Spleen (tissue), 11 donors: ENCODE measurements at regions not wholly inside any gene's neighbourhood (a gene's known extent, or its start where the extent isn't known, plus 50 kb on each side); places are given as distances from the start of the nearest gene placed in this dataset.

Source experiments
- DNase-seq: peaks from one replicate; pipeline ENCODE4 v3.0.0-alpha.2; 2020
- H3K27ac ChIP-seq, 8 donors: fragments of 200-600 bp; sonication (generic) in 7 of 8; 1 replicate in 4 of 8; 2 replicates in 4 of 8; pipeline versions ENCODE4 v1.5.0 to v1.8.0; 2016 to 2021; ENCODE audit warnings: inconsistent platforms in 4 of 8, mild to moderate bottlenecking in 4 of 8, moderate library complexity in 1 of 8
- H3K27me3 ChIP-seq, 7 donors: fragments of 200-600 bp; sonication (generic) in 6 of 7; replicated peaks in 1 of 7; 1 replicate in 4 of 7; 2 replicates in 3 of 7; pipeline versions ENCODE4 v1.5.0 to v1.8.0; 2016 to 2021; ENCODE audit warnings: inconsistent platforms in 3 of 7, mild to moderate bottlenecking in 1 of 7
- H3K36me3 ChIP-seq, 6 donors: fragments of 200-600 bp; sonication (generic) in 5 of 6; 1 replicate in 4 of 6; 2 replicates in 2 of 6; pipeline versions ENCODE4 v1.5.0 to v1.8.0; 2016 to 2021; ENCODE audit warnings: inconsistent platforms in 2 of 6
- H3K4me1 ChIP-seq, 6 donors: fragments of 200-600 bp; sonication (generic) in 5 of 6; 1 replicate in 3 of 6; 2 replicates in 3 of 6; pipeline versions ENCODE4 v1.5.0 to v1.8.0; 2016 to 2021; ENCODE audit warnings: inconsistent platforms in 3 of 6
- H3K4me3 ChIP-seq, 8 donors: fragments of 200-600 bp; sonication (generic) in 7 of 8; 1 replicate in 4 of 8; 2 replicates in 4 of 8; pipeline versions ENCODE4 v1.5.0 to v1.8.0; 2016 to 2021; ENCODE audit warnings: inconsistent platforms in 4 of 8, mild to moderate bottlenecking in 4 of 8, moderate library complexity in 2 of 8
- H3K9me3 ChIP-seq, 8 donors: fragments of 200-600 bp; sonication (generic) in 7 of 8; 1 replicate in 4 of 8; 2 replicates in 4 of 8; pipeline versions ENCODE4 v1.5.0 to v1.8.0; 2016 to 2021; ENCODE audit warnings: inconsistent platforms in 4 of 8
- POLR2A ChIP-seq, 3 donors: fragments of 450-650 bp; IDR thresholded peaks; one replicate each; pipeline ENCODE4 v1.5.1; 2017; ENCODE audit warnings: antibody characterized with exemption in 3 of 3, mild to moderate bottlenecking in 1 of 3
- POLR2AphosphoS5 ChIP-seq, 3 donors: sonication (generic); formaldehyde crosslinking; IDR thresholded peaks; one replicate each; pipeline ENCODE4 v1.5.1; 2017; ENCODE audit warnings: antibody characterized with exemption in 3 of 3
- WGBS, 5 donors: extraction: QIAGEN DNeasy Blood & Tissue Kit in 3 of 5; methylation state at CpG; one replicate each; pipeline versions ENCODE4 v1.1.5 to v1.1.7; 2013 to 2018; 5-methylcytosine and 5-hydroxymethylcytosine counted together
- intact Hi-C: fragments of 100-400 bp; cut with DNase I; formaldehyde crosslinking; loops from one replicate; pipeline ENCODE4 v1.15.0; 2023; ENCODE audit warnings: low total_unique reads
- TF ChIP-seq, protein P1 (sequence below), 11 experiments: fragments of 200-600 bp in 7 of 11; fragments of 450-650 bp in 4 of 11; sonication (generic) in 4 of 11; IDR thresholded peaks in 8 of 11; conservative IDR thresholded peaks in 3 of 11; 1 replicate in 7 of 11; 2 replicates in 4 of 11; pipeline versions ENCODE4 v1.4.0 to v1.8.0; 2016 to 2021; ENCODE audit warnings: antibody characterized with exemption in 11 of 11, inconsistent platforms in 4 of 11, mild to moderate bottlenecking in 1 of 11
- donor health status: healthy with polysubstance abuse.
- donor health status: DM: no; HTN: no; CAD: no; lungs with moderate emphysema.
- donor health status: DM: no; HTN: no; CAD: no.
- donor health status: Bipolar disorder and iron deficiency.
- donor health status: healthy.
- donor health status: DM: no; HTN: no; CAD: no.
- donor health status: DM: yes; HTN: yes; CAD: no.

DNA sequence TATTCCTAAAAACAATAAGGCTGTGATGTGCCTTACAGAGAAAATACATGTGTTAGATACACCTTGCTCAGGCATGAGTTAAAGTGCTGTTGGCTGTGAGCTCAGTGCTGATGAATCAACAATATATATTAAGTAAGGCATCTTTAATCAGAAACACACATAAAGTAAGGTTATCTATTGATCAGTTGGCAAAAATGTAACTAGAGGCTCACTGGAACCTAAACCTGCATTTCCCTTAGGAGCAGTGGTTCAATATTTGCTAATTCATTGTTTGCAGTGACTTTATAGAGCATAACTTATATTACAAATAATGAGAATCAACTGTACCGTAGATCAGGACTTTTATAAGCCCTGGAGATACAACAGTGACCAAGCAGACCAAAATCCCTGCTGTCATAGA is 77.0 kb upstream of the CYP1B1 start:
- 43 to 89% (median 85%) methylated on average over 1 of the region's 1 CpG for whole genome bisulfite sequencing, 5 donors
- intact Hi-C loops, result no loop called here
- no peak for DNase-seq
- Histone ChIP-seq H3K27me3 (no peaks in the 10 kb centered on the region), H3K4me1 (peaks cover 0 to 26% (median 3%) of the 10 kb centered on the region in 6 donors), H3K9me3 (no peaks in the 10 kb centered on the region), H3K36me3 (no peaks in the 10 kb centered on the region), H3K4me3 (no peak overlapping the region), H3K27ac (peak overlapping the region in 4 of 8 donors; percentile 36 to 70 (median 69))
- TF ChIP-seq, protein P1, sequence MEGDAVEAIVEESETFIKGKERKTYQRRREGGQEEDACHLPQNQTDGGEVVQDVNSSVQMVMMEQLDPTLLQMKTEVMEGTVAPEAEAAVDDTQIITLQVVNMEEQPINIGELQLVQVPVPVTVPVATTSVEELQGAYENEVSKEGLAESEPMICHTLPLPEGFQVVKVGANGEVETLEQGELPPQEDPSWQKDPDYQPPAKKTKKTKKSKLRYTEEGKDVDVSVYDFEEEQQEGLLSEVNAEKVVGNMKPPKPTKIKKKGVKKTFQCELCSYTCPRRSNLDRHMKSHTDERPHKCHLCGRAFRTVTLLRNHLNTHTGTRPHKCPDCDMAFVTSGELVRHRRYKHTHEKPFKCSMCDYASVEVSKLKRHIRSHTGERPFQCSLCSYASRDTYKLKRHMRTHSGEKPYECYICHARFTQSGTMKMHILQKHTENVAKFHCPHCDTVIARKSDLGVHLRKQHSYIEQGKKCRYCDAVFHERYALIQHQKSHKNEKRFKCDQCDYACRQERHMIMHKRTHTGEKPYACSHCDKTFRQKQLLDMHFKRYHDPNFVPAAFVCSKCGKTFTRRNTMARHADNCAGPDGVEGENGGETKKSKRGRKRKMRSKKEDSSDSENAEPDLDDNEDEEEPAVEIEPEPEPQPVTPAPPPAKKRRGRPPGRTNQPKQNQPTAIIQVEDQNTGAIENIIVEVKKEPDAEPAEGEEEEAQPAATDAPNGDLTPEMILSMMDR (IDR thresholded peaks at IDR 0.05 in 8 of 11, conservative IDR thresholded peaks at IDR 0.05 in 3 of 11), result no peak
- TF ChIP-seq POLR2AphosphoS5 (IDR thresholded peaks at IDR 0.05), result no peak
- no peak for TF ChIP-seq POLR2A (IDR thresholded peaks at IDR 0.05)

DNA sequence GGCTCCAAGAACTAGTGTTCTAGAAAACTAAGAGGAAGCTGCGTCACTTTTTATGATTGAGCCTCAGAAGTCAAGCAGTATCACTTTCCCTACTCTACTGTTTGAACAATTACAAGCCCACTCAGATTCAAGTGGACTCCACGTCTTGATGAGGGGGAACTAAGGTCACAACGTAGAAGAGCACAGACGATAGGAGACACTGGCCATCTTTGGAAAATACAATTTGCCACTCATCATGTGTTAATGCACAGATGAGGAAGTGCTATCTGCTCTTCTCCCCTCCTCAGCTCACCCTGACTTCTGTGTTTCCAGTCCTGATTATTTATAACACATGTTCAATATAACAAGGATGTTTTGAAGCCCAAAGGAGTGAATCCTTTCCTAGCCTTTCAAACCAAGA is 76.1 kb upstream of the CYP1B1 start:
- no peak for DNase-seq
- no peaks in the 10 kb centered on the region for H3K9me3 ChIP-seq
- H3K4me3 ChIP-seq, result no peak overlapping the region
- H3K27me3 ChIP-seq, result no peaks in the 10 kb centered on the region
- H3K27ac ChIP-seq, result peak overlapping the region in 5 of 8 donors; percentile 1 to 70 (median 68)
- H3K36me3 ChIP-seq, result no peaks in the 10 kb centered on the region
- TF ChIP-seq, protein P1 (IDR thresholded peaks at IDR 0.05 in 8 of 11, conservative IDR thresholded peaks at IDR 0.05 in 3 of 11), result no peak
- TF ChIP-seq POLR2AphosphoS5 (IDR thresholded peaks at IDR 0.05), result no peak
- TF ChIP-seq POLR2A (IDR thresholded peaks at IDR 0.05), result no peak
- intact Hi-C loops, result no loop called here
- 72 to 80% (median 78%) methylated on average over 4 of the region's 4 CpGs for WGBS, 5 donors
- peaks cover 0 to 34% (median 5%) of the 10 kb centered on the region in 6 donors for H3K4me1 ChIP-seq

DNA sequence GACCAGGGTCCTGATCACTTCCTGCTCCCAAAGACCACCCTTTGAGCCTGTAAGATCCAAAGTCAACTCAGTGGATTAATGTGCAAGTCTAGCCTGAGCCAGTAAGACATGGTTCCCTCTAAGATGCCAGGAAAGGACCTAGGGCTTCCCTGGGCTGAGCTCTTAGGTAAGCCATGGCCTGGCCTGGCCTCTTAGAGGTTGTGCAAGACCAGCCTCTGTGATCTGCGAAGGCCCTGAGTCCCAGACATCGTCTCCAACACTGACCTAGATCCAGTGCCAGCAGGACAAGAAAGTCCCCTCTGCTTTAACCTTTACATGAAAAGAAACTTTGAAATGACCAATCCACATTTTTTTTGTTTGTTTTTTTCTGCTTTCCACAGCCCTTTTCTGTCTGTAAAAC is 73.6 kb upstream of the CYP1B1 start:
- no peak for DNase-seq
- whole genome bisulfite sequencing, 5 donors, result 45 to 78% (median 52%) methylated on average over 2 of the region's 2 CpGs
- intact Hi-C loops, result no loop called here

DNA sequence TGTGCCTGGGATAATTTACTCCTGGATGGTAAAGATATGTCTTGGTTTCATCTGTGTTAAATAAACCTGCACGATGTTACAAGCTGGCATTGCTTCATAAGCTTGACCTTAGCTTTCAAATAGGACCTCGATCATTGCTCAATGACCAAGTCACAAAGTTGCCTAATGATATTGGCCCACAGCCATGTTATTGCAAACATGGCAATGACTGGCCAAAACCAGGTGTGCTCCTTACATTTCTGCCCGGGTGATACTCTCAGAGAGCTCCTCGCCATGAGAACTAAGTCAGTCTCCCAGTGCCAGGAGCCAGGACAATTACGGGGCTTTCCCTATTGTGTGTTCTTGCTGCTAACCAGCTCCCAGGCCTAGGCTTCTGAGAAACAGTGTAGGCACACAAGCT is 72.5 kb upstream of the CYP1B1 start:
- Histone ChIP-seq H3K4me1 (peaks cover 3 to 57% (median 9%) of the 10 kb centered on the region in 6 donors), H3K4me3 (no peak overlapping the region), H3K36me3 (no peaks in the 10 kb centered on the region), H3K27ac (peak overlapping the region in 7 of 8 donors; percentile 69 to 91 (median 83)), H3K27me3 (no peaks in the 10 kb centered on the region), H3K9me3 (peaks cover 0 to 3% (median 0%) of the 10 kb centered on the region in 8 donors)
- no peak for DNase-seq
- intact Hi-C loops, result no loop called here
- TF ChIP-seq, protein P1 (IDR thresholded peaks at IDR 0.05 in 8 of 11, conservative IDR thresholded peaks at IDR 0.05 in 3 of 11), result no peak
- TF ChIP-seq POLR2A (IDR thresholded peaks at IDR 0.05) (no peak), POLR2AphosphoS5 (IDR thresholded peaks at IDR 0.05) (peak in 2 of 3 donors; percentile 16 to 92)
- 49 to 70% (median 62%) methylated on average over 5 of the region's 5 CpGs for WGBS, 5 donors

More for the DNA sequence above, 73.6 kb upstream of the CYP1B1 start:
- peak in 2 of 3 donors; percentile 13 to 36 for TF ChIP-seq POLR2AphosphoS5 (IDR thresholded peaks at IDR 0.05)
- TF ChIP-seq, protein P1 (IDR thresholded peaks at IDR 0.05 in 8 of 11, conservative IDR thresholded peaks at IDR 0.05 in 3 of 11), result no peak
- Histone ChIP-seq H3K27me3 (no peaks in the 10 kb centered on the region), H3K4me3 (no peak overlapping the region), H3K36me3 (no peaks in the 10 kb centered on the region), H3K27ac (peak overlapping the region in 6 of 8 donors; percentile 10 to 91 (median 83)), H3K4me1 (peaks cover 3 to 55% (median 9%) of the 10 kb centered on the region in 6 donors), H3K9me3 (no peaks in the 10 kb centered on the region)
